Nephron progenitor cell (in vitro differentiated cells): ENCODE measurements at regions not wholly inside any gene's neighbourhood (a gene's known extent, or its start where the extent isn't known, plus 50 kb on each side); places are given as distances from the start of the nearest gene placed in this dataset.
"Not testable (repeated sequence)": the region's sequence is repeated elsewhere in the genome, so short reads cannot be mapped to it uniquely, and the experiment has no call there.

Experiments used
- DNase-seq: peaks from one replicate; pipeline ENCODE4 v3.0.0; 2021
- H3K27ac Mint-ChIP-seq: 2 replicates; pipeline ENCODE4 v1.8.0; 2021; ENCODE audit warnings: mild to moderate bottlenecking, moderate library complexity, mixed read lengths
- H3K27me3 Mint-ChIP-seq: 2 replicates; pipeline ENCODE4 v1.8.0; 2021; ENCODE audit warnings: mild to moderate bottlenecking, low read depth, mixed read lengths; ENCODE audit not compliant: poor library complexity
- H3K36me3 Mint-ChIP-seq: 2 replicates; pipeline ENCODE4 v1.8.0; 2021; ENCODE audit warnings: low read depth, mixed read lengths
- H3K4me1 Mint-ChIP-seq: 2 replicates; pipeline ENCODE4 v1.8.0; 2021; ENCODE audit warnings: mixed read lengths
- H3K4me3 Mint-ChIP-seq: 2 replicates; pipeline ENCODE4 v1.8.0; 2021; ENCODE audit warnings: mild to moderate bottlenecking, moderate library complexity, mixed read lengths
- H3K9me3 Mint-ChIP-seq: 2 replicates; pipeline ENCODE4 v1.8.0; 2021; ENCODE audit warnings: mild to moderate bottlenecking, moderate library complexity, mixed read lengths
- TF ChIP-seq, protein P1 (sequence below): fragments of 200-600 bp; sonication (generic); IDR thresholded peaks from 2 replicates; pipeline ENCODE4 v1.5.0; 2021; ENCODE audit warnings: antibody characterized with exemption

GRCh38 chr3:197459571-197459970 is 96.2 kb downstream of the BDH1 start:
- DNase-seq, H3K9me3 Mint-ChIP-seq, H3K4me3 Mint-ChIP-seq, H3K27ac Mint-ChIP-seq, H3K36me3 Mint-ChIP-seq: not testable (repeated sequence)
- Mint-ChIP-seq H3K27me3 (peaks cover 15% of the 10 kb centered on the region), H3K4me1 (peaks cover 23% of the 10 kb centered on the region)

- TF ChIP-seq, protein P1, sequence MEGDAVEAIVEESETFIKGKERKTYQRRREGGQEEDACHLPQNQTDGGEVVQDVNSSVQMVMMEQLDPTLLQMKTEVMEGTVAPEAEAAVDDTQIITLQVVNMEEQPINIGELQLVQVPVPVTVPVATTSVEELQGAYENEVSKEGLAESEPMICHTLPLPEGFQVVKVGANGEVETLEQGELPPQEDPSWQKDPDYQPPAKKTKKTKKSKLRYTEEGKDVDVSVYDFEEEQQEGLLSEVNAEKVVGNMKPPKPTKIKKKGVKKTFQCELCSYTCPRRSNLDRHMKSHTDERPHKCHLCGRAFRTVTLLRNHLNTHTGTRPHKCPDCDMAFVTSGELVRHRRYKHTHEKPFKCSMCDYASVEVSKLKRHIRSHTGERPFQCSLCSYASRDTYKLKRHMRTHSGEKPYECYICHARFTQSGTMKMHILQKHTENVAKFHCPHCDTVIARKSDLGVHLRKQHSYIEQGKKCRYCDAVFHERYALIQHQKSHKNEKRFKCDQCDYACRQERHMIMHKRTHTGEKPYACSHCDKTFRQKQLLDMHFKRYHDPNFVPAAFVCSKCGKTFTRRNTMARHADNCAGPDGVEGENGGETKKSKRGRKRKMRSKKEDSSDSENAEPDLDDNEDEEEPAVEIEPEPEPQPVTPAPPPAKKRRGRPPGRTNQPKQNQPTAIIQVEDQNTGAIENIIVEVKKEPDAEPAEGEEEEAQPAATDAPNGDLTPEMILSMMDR, result no peak
- H3K4me1 Mint-ChIP-seq, result peaks cover 26% of the 10 kb centered on the region
- H3K27me3 Mint-ChIP-seq, result peaks cover 21% of the 10 kb centered on the region
- H3K36me3 Mint-ChIP-seq, result no peaks in the 10 kb centered on the region
- no peak overlapping the region for H3K27ac Mint-ChIP-seq
- no peak for DNase-seq
- no peaks in the 10 kb centered on the region for H3K9me3 Mint-ChIP-seq
- H3K4me3 Mint-ChIP-seq, result no peak overlapping the region
Measured at GRCh38 chr3:197458906-197459470, 96.8 kb downstream of the BDH1 start.

DNA sequence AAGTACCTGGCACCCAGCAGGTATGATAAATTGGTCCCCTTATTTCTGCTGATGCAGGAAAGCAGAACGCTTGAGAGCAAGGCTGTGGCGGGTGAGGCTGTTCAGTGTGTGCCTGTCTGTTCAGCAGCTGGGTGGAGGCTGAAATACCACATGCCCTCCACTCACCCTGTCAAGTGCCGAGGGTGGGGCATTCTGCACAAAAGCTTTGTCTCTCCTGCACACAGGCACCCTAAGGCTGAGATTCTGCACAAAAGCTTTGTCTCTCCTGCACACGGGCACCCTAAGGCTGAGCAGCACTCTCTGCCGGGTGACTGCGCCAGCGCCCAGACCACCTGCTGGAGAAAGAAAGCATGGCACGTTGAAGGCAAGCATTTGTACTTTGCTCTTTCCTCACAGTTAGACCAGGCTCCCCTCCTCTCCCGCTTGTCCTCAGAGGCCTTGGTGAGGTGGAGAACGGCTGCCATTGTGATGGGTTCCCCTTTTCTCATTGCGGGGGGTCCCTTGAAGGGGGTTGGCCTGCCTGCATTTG is 97.5 kb downstream of the BDH1 start:
- TF ChIP-seq, protein P1, result no peak
- H3K27ac Mint-ChIP-seq, result no peak overlapping the region
- no peak for DNase-seq
- H3K36me3 Mint-ChIP-seq, result no peaks in the 10 kb centered on the region
- H3K4me1 Mint-ChIP-seq, result peaks cover 28% of the 10 kb centered on the region
- no peak overlapping the region for H3K4me3 Mint-ChIP-seq
- no peaks in the 10 kb centered on the region for H3K9me3 Mint-ChIP-seq
- peaks cover 23% of the 10 kb centered on the region for H3K27me3 Mint-ChIP-seq

DNA sequence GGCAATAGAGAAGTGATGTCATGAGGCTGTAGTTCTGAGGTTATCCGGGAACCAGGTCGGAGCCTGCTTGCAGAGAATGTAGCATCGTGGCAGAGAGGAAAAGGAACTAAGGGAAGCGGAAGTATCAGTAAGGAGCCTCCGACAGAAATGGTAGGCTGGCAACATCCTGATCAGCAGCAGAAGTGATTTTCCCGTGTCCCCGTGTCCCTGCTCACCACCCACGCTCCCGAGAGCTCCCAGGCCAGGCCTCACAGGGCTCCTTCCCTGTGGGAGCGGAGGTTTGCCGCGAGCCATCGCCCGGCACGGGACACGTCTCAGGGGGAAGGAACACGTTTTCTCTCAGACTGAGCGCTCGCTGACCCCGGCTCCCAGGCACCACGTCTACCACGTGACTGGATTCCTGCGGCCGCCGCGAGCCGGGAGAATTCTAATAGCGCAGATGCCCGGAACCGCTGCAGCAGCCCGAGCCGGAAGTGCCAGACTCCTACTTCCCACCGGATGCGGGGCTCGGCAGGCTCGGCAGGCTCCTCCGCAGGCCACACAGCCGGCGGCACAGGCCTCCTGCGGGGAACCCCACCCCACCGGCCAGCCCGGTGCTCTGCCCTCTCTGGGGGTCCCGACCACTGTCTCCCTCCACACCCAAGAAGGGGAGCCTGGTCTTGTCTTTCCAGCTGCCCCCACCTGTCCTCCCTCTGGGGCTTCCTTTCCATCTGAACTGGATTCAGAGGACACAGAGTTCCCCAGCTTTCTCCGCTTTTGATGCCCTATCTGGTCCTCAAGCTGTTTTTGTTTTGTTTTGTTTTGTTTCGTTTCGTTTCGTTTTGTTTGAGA is 99.3 kb downstream of the BDH1 start:
- Mint-ChIP-seq H3K27ac (peak overlapping the region; percentile 42), H3K36me3 (no peaks in the 10 kb centered on the region), H3K9me3 (no peaks in the 10 kb centered on the region), H3K4me1 (peaks cover 28% of the 10 kb centered on the region), H3K27me3 (peaks cover 23% of the 10 kb centered on the region), H3K4me3 (peak overlapping the region; percentile 84)
- TF ChIP-seq, protein P1, result no peak
- peak; percentile 86 for DNase-seq

DNA sequence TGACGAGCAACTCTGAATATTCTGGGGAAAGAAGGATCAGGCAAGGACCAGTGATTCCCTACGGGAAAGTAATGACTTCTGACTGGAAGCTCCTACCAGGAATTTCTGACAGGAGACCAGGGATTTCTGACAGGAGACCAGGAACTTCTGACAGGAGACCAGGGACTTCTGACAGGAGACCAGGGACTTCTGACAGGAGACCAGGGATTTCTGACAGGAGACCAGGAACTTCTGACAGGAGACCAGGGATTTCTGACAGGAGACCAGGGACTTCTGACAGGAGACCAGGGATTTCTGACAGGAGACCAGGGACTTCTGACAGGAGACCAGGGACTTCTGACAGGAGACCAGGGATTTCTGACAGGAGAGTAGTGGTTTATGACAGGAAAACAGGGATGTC is 100.9 kb downstream of the BDH1 start:
- H3K36me3 Mint-ChIP-seq, H3K4me3 Mint-ChIP-seq, H3K9me3 Mint-ChIP-seq, DNase-seq, H3K27ac Mint-ChIP-seq: not testable (repeated sequence)
- Mint-ChIP-seq H3K4me1 (peaks cover 42% of the 10 kb centered on the region), H3K27me3 (peaks cover 23% of the 10 kb centered on the region)

GRCh38 chr3:197454014-197454413 is 101.8 kb downstream of the BDH1 start:
- no peaks in the 10 kb centered on the region for H3K36me3 Mint-ChIP-seq
- no peak overlapping the region for H3K27ac Mint-ChIP-seq
- H3K9me3 Mint-ChIP-seq, result no peaks in the 10 kb centered on the region
- TF ChIP-seq, protein P1, result peak; percentile 13
- no peak overlapping the region for H3K4me3 Mint-ChIP-seq
- H3K27me3 Mint-ChIP-seq, result peaks cover 23% of the 10 kb centered on the region
- DNase-seq, result no peak
- H3K4me1 Mint-ChIP-seq, result peaks cover 50% of the 10 kb centered on the region
